SH-SY5Y (cell line): ENCODE measurements at regions not wholly inside any gene's neighbourhood (a gene's known extent, or its start where the extent isn't known, plus 50 kb on each side); places are given as distances from the start of the nearest gene placed in this dataset.

ENCODE experiments used
- GATA2 ChIP-seq: IDR thresholded peaks from 2 replicates; pipeline ENCODE4 v1.6.1; 2011; ENCODE audit warnings: mild to moderate bottlenecking, low read depth, low read length
- GATA3 ChIP-seq: IDR thresholded peaks from 2 replicates; pipeline ENCODE4 v1.6.1; 2011; ENCODE audit warnings: low read depth, mild to moderate bottlenecking, low read length, moderate library complexity

GRCh38 chr9:31065691-31066090 is 1318.8 kb upstream of the ACO1 start:
- TF ChIP-seq GATA2 (no peak), GATA3 (no peak)
